Right ventricle myocardium superior (tissue), 1 donor: ENCODE measurements at regions not wholly inside any gene's neighbourhood (a gene's known extent, or its start where the extent isn't known, plus 50 kb on each side); places are given as distances from the start of the nearest gene placed in this dataset.

Experiments used
- ATAC-seq: fragments of 200-7000 bp; cut with Tn5 transposase; one replicate; pipeline ENCODE4 v1.9.1; 2020; ENCODE audit warnings: mild to moderate bottlenecking; ENCODE audit not compliant: poor library complexity
- DNase-seq: peaks from one replicate; pipeline ENCODE4 v3.0.0-alpha.2; 2020
- intact Hi-C: fragments of 100-400 bp; cut with DNase I; formaldehyde crosslinking; loops from one replicate; pipeline ENCODE4 v1.11.2; 2022
- donor health status: DM: no; HTN: yes; CAD: no; lungs with severe emphysema.

DNA sequence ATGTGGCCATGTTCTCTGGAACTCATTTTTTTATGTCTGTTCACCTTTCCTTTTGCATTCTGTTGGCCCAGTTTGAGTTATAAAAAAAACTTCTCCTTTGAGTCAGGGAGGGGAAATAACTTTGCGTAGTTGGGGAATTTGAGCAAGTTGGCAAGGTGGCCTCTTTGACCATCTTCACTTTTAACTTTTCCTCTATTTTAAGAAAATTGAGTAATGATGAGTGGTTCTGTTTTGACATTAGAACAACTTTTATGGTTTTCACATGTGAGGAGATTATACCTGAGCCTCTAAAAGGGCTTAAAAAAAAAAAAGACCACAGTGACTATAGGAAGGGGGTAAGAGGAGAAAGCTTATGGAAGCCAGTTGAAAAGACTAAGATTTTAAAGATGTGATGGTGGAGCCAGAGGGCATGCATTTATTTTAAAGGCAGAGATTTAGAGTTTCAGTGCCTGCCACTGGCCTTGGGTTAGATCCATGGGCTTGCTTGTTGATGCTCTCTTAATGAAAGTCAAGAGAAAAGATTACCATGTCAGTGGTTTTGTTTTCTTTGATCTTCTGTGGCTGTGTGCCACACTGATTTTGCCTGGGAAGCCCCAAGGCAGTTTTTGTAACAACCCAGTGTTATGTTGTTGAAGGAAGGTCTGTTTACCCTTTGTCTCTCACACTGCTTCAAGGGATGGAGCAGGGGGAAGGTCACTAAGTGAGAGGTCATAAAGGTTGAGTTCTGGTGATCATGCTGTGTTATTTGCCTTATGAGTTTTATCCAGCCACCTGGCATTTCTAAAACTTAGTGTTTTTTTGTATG is 219.7 kb upstream of the CD180 start:
- intact Hi-C loops: no loop called here
- DNase-seq: no peak
- ATAC-seq: no peak

- intact Hi-C loops: no loop called here
- no peak for DNase-seq
- ATAC-seq: no peak
Measured at GRCh38 chr5:67414712-67415111, 218.1 kb upstream of the CD180 start.

- intact Hi-C loops: no loop called here
- no peak for ATAC-seq
Measured at GRCh38 chr5:67413721-67414120, 217.1 kb upstream of the CD180 start.

GRCh38 chr5:67409126-67409777 is 212.7 kb upstream of the CD180 start:
- DNase-seq (no peak), ATAC-seq (no peak)
- intact Hi-C loops: no loop called here

More at GRCh38 chr5:67413721-67414120, 217.1 kb upstream of the CD180 start:
- DNase-seq: no peak

DNA sequence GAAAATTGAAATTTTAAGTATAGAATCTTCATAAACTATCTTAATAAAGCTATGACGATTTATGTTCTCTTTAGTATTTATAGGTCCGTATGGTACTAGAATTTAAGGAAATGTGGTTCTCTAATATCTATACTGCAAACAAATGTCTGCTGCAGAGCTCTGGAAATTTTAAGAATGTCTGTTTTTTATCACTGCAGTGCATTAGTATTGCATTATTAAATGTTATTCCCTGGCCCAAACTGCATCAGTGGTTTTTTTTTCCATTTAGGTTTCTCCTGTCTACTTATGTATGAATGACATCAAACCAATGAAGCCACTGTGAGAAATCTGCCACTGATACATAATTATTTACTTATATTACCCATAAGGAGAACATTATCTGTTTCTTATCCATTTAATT is 211.4 kb upstream of the CD180 start:
- intact Hi-C loops: no loop called here
- no peak for ATAC-seq

GRCh38 chr5:67405755-67406154 is 209.2 kb upstream of the CD180 start:
- no peak for ATAC-seq
- intact Hi-C loops: no loop called here
- no peak for DNase-seq

More for the DNA sequence above, 211.4 kb upstream of the CD180 start:
- no peak for DNase-seq

DNA sequence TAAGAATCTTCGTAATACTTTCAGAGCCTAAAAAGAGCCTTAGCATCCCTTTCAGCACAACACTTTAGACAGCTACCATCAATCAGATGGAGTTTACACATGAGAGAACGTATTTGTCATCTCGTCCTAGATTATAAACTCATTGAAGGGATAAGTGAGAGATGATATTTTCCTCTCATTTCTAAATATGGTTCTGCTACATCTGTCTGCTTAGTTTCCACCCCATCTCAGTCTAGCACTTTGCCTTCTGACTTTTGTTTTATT is 208.4 kb upstream of the CD180 start:
- intact Hi-C loops: no loop called here
- no peak for DNase-seq
- ATAC-seq: no peak

- intact Hi-C loops: no loop called here
- DNase-seq (no peak), ATAC-seq (no peak)
Measured at GRCh38 chr5:67404256-67405100, 207.9 kb upstream of the CD180 start.

DNA sequence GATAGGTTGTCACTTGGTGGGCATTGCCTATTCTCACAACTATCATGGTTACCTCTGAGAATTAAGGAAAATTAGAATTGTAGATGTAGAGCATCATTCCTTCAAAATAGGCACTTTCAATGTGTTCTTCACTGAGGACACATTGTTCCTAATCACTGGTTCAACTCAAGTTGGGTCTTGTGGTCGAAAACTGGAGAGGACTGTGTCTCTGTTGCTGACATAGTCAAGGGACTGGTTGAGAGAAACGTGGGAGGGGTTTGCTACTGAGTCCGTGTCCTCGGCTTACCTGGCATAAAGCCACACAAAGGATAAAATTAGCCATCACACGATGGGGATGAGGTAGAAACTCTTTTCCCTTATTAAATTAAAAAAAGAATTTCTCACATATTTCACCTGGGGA is 205.9 kb upstream of the CD180 start:
- no peak for ATAC-seq
- no peak for DNase-seq
- intact Hi-C loops: no loop called here

- intact Hi-C loops: no loop called here
- ATAC-seq (no peak), DNase-seq (no peak)
Measured at GRCh38 chr5:67401172-67401571, 204.6 kb upstream of the CD180 start.

GRCh38 chr5:67400752-67401151 is 204.2 kb upstream of the CD180 start:
- DNase-seq (no peak), ATAC-seq (peak; percentile 62)
- intact Hi-C loops: no loop called here

DNA sequence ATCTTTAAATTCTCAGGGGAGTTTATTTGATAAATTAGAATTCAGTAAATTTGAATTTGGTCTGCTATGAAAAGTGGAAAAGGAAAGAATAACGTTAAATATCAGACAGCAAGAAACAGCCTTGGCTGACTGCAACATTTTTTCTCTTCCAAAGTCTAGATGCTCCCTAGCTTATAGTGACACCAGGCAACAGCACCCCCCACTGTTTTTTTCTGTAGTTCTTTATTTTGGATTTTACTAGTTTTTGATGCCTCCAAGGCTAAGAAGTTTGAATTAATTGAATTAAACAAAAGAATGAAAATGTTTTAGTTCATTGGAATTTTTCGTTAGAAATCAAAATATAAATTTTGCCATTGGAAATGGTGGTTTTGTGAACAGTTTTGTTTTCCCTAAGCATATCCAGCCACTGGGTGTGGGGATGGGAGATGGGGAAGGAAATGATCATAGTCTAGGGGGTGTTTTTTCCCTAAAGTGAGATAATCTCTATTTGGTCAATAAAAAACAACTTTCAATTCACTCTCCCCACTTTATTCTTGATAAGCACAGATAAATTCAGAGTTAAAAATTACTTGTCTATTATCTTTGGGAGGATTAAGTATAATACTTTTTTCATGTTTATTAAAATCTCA is 199.3 kb upstream of the CD180 start:
- no peak for ATAC-seq
- intact Hi-C loops: loop anchor here (10.0 kb wide), 1 partner anchor 131 kb away; no protein-coding TSS in a partner anchor
- DNase-seq: no peak

- ATAC-seq (no peak), DNase-seq (no peak)
- intact Hi-C loops: loop anchor here (10.0 kb wide), 1 partner anchor 128 kb away; no protein-coding TSS in a partner anchor
Measured at GRCh38 chr5:67393211-67393610, 196.6 kb upstream of the CD180 start.

- ATAC-seq: no peak
Measured at GRCh38 chr5:67390935-67391334, 194.3 kb upstream of the CD180 start.

GRCh38 chr5:67383451-67383850 is 186.9 kb upstream of the CD180 start:
- DNase-seq: no peak
- ATAC-seq: no peak
- intact Hi-C loops: no loop called here

More at GRCh38 chr5:67390935-67391334, 194.3 kb upstream of the CD180 start:
- no peak for DNase-seq
- intact Hi-C loops: loop anchor here (10.0 kb wide), 1 partner anchor 126 kb away; no protein-coding TSS in a partner anchor

GRCh38 chr5:67381236-67381880 is 184.8 kb upstream of the CD180 start:
- no peak for ATAC-seq

DNA sequence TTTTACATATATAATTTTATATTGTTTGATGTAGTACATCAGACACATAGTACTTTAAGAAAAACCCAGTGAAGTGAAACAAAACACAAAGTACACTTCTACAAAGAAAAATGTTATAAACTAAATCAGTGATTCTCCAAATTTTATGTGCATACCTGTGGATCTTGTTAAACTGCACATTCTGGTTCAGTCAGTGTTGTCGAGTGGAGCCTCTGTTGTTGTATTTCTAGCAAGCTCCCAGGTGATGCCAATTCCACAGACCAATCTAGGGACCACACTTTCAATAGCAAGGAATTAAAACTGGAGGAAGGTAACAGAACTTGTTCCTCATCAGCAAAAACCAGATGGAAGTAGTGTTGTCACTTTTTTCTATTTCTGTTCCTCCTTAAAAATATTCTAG is 183.8 kb upstream of the CD180 start:
- DNase-seq (no peak), ATAC-seq (no peak)
- intact Hi-C loops: no loop called here

More at GRCh38 chr5:67381236-67381880, 184.8 kb upstream of the CD180 start:
- no peak for DNase-seq
- intact Hi-C loops: no loop called here

- no peak for ATAC-seq
- intact Hi-C loops: no loop called here
- DNase-seq: no peak
Measured at GRCh38 chr5:67379753-67380152, 183.2 kb upstream of the CD180 start.

DNA sequence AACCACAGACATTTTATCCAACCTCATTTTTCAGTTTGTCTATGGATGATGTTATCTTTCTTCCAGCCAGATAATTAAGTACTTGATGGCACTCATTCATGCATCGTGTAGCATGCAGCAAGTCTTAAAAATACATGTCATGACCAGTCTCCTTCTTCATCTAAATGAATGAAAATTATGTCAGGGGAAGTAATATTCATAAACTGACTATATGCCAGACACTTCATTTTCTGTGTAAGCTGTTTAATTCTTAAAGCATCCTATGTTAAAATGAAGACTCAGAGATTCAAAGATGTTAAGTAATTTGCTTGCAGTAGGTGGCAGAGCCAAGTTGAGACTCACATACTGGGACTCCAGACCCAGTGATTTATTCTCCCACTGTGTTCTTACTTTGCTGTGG is 181.7 kb upstream of the CD180 start:
- intact Hi-C loops: no loop called here
- no peak for DNase-seq
- ATAC-seq: no peak
